GM18951 (cell line): ENCODE measurements at regions not wholly inside any gene's neighbourhood (a gene's known extent, or its start where the extent isn't known, plus 50 kb on each side); places are given as distances from the start of the nearest gene placed in this dataset.
A peak's percentile ranks its signal among the peaks of the same experiment; 100 is the strongest.

Source experiments
- POLR2A ChIP-seq: IDR thresholded peaks from 4 replicates; pipeline ENCODE4 v1.6.1; 2011; ENCODE audit warnings: mild to moderate bottlenecking; ENCODE audit not compliant: insufficient read length, insufficient read depth; ENCODE audit errors: extremely low read depth
- in situ Hi-C: fragments of 300-500 bp; cut with MboI; formaldehyde crosslinking; loops from one replicate; pipeline ENCODE4 v1.12.0; 2022; ENCODE audit warnings: low sequenced_read_pairs, mixed read lengths, inconsistent platforms; ENCODE audit not compliant: unreplicated experiment

- in situ Hi-C loops: no loop called here
- TF ChIP-seq POLR2A: no peak
These were observed 95.7 kb downstream of the RHOU start for GRCh38 chr1:228830954-228831481.

GRCh38 chr1:228833911-228834688 is 98.8 kb downstream of the RHOU start:
- in situ Hi-C loops: no loop called here
- no peak for TF ChIP-seq POLR2A

GRCh38 chr1:228835456-228835855 is 100.2 kb downstream of the RHOU start:
- TF ChIP-seq POLR2A: no peak
- in situ Hi-C loops: no loop called here

GRCh38 chr1:228835911-228836310 is 100.6 kb downstream of the RHOU start:
- in situ Hi-C loops: no loop called here
- no peak for TF ChIP-seq POLR2A

- in situ Hi-C loops: no loop called here
These were observed 101.1 kb downstream of the RHOU start for GRCh38 chr1:228836427-228836826.

GRCh38 chr1:228837032-228837431 is 101.8 kb downstream of the RHOU start:
- in situ Hi-C loops: no loop called here
- TF ChIP-seq POLR2A: no peak

More at GRCh38 chr1:228836427-228836826, 101.1 kb downstream of the RHOU start:
- no peak for TF ChIP-seq POLR2A

GRCh38 chr1:228837817-228838716 is 102.8 kb downstream of the RHOU start:
- in situ Hi-C loops: no loop called here
- TF ChIP-seq POLR2A: peak; percentile 34

GRCh38 chr1:228838717-228839500 is 103.6 kb downstream of the RHOU start:
- in situ Hi-C loops: no loop called here
- TF ChIP-seq POLR2A: no peak

- TF ChIP-seq POLR2A: no peak
- in situ Hi-C loops: no loop called here
These were observed 104.4 kb downstream of the RHOU start for GRCh38 chr1:228839656-228840055.

GRCh38 chr1:228841632-228842031 is 106.4 kb downstream of the RHOU start:
- in situ Hi-C loops: no loop called here

GRCh38 chr1:228842094-228842775 is 107.0 kb downstream of the RHOU start:
- TF ChIP-seq POLR2A: no peak
- in situ Hi-C loops: no loop called here

More at GRCh38 chr1:228841632-228842031, 106.4 kb downstream of the RHOU start:
- no peak for TF ChIP-seq POLR2A

GRCh38 chr1:228845101-228845500 is 109.8 kb downstream of the RHOU start:
- in situ Hi-C loops: no loop called here
- no peak for TF ChIP-seq POLR2A
